Keratinocyte (primary cell): ENCODE measurements at regions not wholly inside any gene's neighbourhood (a gene's known extent, or its start where the extent isn't known, plus 50 kb on each side); places are given as distances from the start of the nearest gene placed in this dataset.
A peak's percentile ranks its signal among the peaks of the same experiment; 100 is the strongest.

ENCODE experiments used
- DNase-seq: peaks from one replicate; pipeline ENCODE4 v3.0.0-alpha.2; 2011; ENCODE audit warnings: low read depth, missing footprints, low spot score
- FAIRE-seq: peaks from 2 replicates; lab custom pipeline; 2011; peaks lifted over from hg19 to GRCh38; lab: Jason Lieb, UNC
- H2AFZ ChIP-seq: 2 replicates; pipeline ENCODE4 v1.6.0; 2012; ENCODE audit warnings: low read length, control low read depth, inconsistent platforms; ENCODE audit not compliant: control insufficient read depth
- H3K27ac ChIP-seq: 2 replicates; pipeline ENCODE4 v1.5.1; 2011; ENCODE audit warnings: low read length; ENCODE audit not compliant: control insufficient read depth, insufficient read depth
- H3K27me3 ChIP-seq: 3 replicates; pipeline ENCODE4 v1.6.0; 2011; ENCODE audit warnings: low read length; ENCODE audit not compliant: control insufficient read depth, insufficient read depth; ENCODE audit errors: extremely low read depth
- H3K36me3 ChIP-seq, 2 experiments: 2 replicates in 1 of 2; 3 replicates in 1 of 2; pipeline ENCODE4 v1.5.1; 2011; ENCODE audit warnings: low read length in 2 of 2, mild to moderate bottlenecking in 1 of 2; ENCODE audit not compliant: control insufficient read depth in 2 of 2, insufficient read depth in 2 of 2; ENCODE audit errors: extremely low read depth in 1 of 2
- H3K4me1 ChIP-seq: 3 replicates; pipeline ENCODE4 v1.5.1; 2011; ENCODE audit warnings: low read length; ENCODE audit not compliant: control insufficient read depth, insufficient read depth; ENCODE audit errors: extremely low read depth
- H3K4me2 ChIP-seq: 3 replicates; pipeline ENCODE4 v1.6.0; 2011; ENCODE audit warnings: low read depth, low read length; ENCODE audit not compliant: control insufficient read depth, insufficient read depth; ENCODE audit errors: extremely low read depth
- H3K4me3 ChIP-seq, 3 experiments: fragments of 200-600 bp in 1 of 3; sonication (generic) in 1 of 3; 2 replicates in 2 of 3; 3 replicates in 1 of 3; pipeline ENCODE4 v1.5.1; 2011 to 2016; ENCODE audit warnings: low read length in 3 of 3, mild to moderate bottlenecking in 3 of 3, control low read depth in 2 of 3, inconsistent platforms in 1 of 3, low read depth in 1 of 3, mixed read lengths in 1 of 3, mixed run types in 1 of 3, moderate library complexity in 1 of 3; ENCODE audit not compliant: control insufficient read depth in 2 of 3, insufficient read depth in 2 of 3; ENCODE audit errors: extremely low read depth in 1 of 3
- H3K79me2 ChIP-seq: 2 replicates; pipeline ENCODE4 v1.6.0; 2012; ENCODE audit warnings: low read length; ENCODE audit not compliant: control insufficient read depth, insufficient read depth
- H3K9ac ChIP-seq: 3 replicates; pipeline ENCODE4 v1.6.0; 2011; ENCODE audit warnings: low read length; ENCODE audit not compliant: control insufficient read depth, insufficient read depth; ENCODE audit errors: extremely low read depth
- H3K9me1 ChIP-seq: 3 replicates; pipeline ENCODE4 v1.6.0; 2011; ENCODE audit warnings: low read length; ENCODE audit not compliant: control insufficient read depth, insufficient read depth; ENCODE audit errors: extremely low read depth
- H3K9me3 ChIP-seq: 2 replicates; pipeline ENCODE4 v1.5.1; 2012; ENCODE audit warnings: low read depth, low read length; ENCODE audit not compliant: control insufficient read depth
- H4K20me1 ChIP-seq: 3 replicates; pipeline ENCODE4 v1.6.0; 2011; ENCODE audit warnings: low read length; ENCODE audit not compliant: control insufficient read depth, insufficient read depth; ENCODE audit errors: extremely low read depth
- EZH2 ChIP-seq: IDR thresholded peaks from one replicate; pipeline ENCODE4 v1.6.1; 2012; ENCODE audit warnings: inconsistent platforms, mild to moderate bottlenecking, low read length, moderate library complexity
- dilution Hi-C: fragments of 300-500 bp; cut with MboI; formaldehyde crosslinking; loops from one replicate; pipeline ENCODE4 v1.7.0; 2020; ENCODE audit warnings: low sequenced_read_pairs; ENCODE audit not compliant: extremely low pct_ligation_motif_present
- TF ChIP-seq, protein P1 (sequence below), 3 experiments: IDR thresholded peaks in 1 of 3; conservative IDR thresholded peaks in 1 of 3; optimal IDR thresholded peaks in 1 of 3; 2 replicates in 2 of 3; 3 replicates in 1 of 3; pipeline versions ENCODE3 to v1.5.1; 2011; ENCODE audit warnings: low read length in 3 of 3, mild to moderate bottlenecking in 3 of 3, moderate library complexity in 2 of 3, control low read depth in 1 of 3, inconsistent platforms in 1 of 3; ENCODE audit not compliant: insufficient read depth in 2 of 3; ENCODE audit errors: extremely low read depth in 1 of 3

GRCh38 chr18:73563345-73563744 lies 584.3 kb downstream of the FBXO15 start:
- H4K20me1 ChIP-seq, result no peaks in the 10 kb centered on the region
- FAIRE-seq, result peak; percentile 85
- peak overlapping the region; percentile 4 for H2AFZ ChIP-seq
- no peaks in the 10 kb centered on the region for H3K27me3 ChIP-seq
- DNase-seq, result peak; percentile 17
- peaks cover 19% of the 10 kb centered on the region for H3K4me1 ChIP-seq
- H3K4me3 ChIP-seq, result no peak overlapping the region
- no peaks in the 10 kb centered on the region for H3K79me2 ChIP-seq
- dilution Hi-C loops, result no loop called here
- TF ChIP-seq, protein P1, sequence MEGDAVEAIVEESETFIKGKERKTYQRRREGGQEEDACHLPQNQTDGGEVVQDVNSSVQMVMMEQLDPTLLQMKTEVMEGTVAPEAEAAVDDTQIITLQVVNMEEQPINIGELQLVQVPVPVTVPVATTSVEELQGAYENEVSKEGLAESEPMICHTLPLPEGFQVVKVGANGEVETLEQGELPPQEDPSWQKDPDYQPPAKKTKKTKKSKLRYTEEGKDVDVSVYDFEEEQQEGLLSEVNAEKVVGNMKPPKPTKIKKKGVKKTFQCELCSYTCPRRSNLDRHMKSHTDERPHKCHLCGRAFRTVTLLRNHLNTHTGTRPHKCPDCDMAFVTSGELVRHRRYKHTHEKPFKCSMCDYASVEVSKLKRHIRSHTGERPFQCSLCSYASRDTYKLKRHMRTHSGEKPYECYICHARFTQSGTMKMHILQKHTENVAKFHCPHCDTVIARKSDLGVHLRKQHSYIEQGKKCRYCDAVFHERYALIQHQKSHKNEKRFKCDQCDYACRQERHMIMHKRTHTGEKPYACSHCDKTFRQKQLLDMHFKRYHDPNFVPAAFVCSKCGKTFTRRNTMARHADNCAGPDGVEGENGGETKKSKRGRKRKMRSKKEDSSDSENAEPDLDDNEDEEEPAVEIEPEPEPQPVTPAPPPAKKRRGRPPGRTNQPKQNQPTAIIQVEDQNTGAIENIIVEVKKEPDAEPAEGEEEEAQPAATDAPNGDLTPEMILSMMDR (optimal IDR thresholded peaks at IDR 0.05 in 1 of 3, IDR thresholded peaks at IDR 0.05 in 1 of 3, conservative IDR thresholded peaks at IDR 0.05 in 1 of 3; ENCODE audit: extremely low read depth in 1 of 3, insufficient read depth in 2 of 3, low read length in 3 of 3), result no peak
- TF ChIP-seq EZH2, result no peak
- H3K36me3 ChIP-seq, result no peaks in the 10 kb centered on the region
- H3K27ac ChIP-seq, result peak overlapping the region; percentile 72
- H3K9me3 ChIP-seq, result no peaks in the 10 kb centered on the region
- H3K9me1 ChIP-seq, result no peaks in the 10 kb centered on the region
- no peak overlapping the region for H3K9ac ChIP-seq
- H3K4me2 ChIP-seq, result no peak overlapping the region

GRCh38 chr18:73556904-73557303 lies 590.7 kb downstream of the FBXO15 start:
- Histone ChIP-seq H3K4me2 (no peak overlapping the region), H2AFZ (peak overlapping the region; percentile 51), H3K4me3 (no peak overlapping the region), H3K9me3 (no peaks in the 10 kb centered on the region), H3K36me3 (no peaks in the 10 kb centered on the region), H3K4me1 (no peaks in the 10 kb centered on the region), H4K20me1 (no peaks in the 10 kb centered on the region), H3K9me1 (no peaks in the 10 kb centered on the region), H3K27ac (no peak overlapping the region), H3K27me3 (no peaks in the 10 kb centered on the region), H3K9ac (no peak overlapping the region), H3K79me2 (no peaks in the 10 kb centered on the region)
- dilution Hi-C loops, result no loop called here
- FAIRE-seq (no peak), DNase-seq (no peak)
- TF ChIP-seq, protein P1 (optimal IDR thresholded peaks at IDR 0.05 in 1 of 3, IDR thresholded peaks at IDR 0.05 in 1 of 3, conservative IDR thresholded peaks at IDR 0.05 in 1 of 3; ENCODE audit: extremely low read depth in 1 of 3, insufficient read depth in 2 of 3, low read length in 3 of 3), result no peak
- no peak for TF ChIP-seq EZH2
